Stimulated activated naive CD8-positive, alpha-beta T cell treated with anti-CD3 and anti-CD28 coated beads, Interleukin-15, amount 100 ng/mL, for 72 hours (primary cell): ENCODE measurements at regions not wholly inside any gene's neighbourhood (a gene's known extent, or its start where the extent isn't known, plus 50 kb on each side); places are given as distances from the start of the nearest gene placed in this dataset.

ENCODE experiments used
- ATAC-seq: fragments of 150-1000 bp; cut with Tn5 transposase; 2 replicates; pipeline ENCODE4 v1.10.0; 2021; ENCODE audit warnings: mild to moderate bottlenecking, moderate library complexity
- DNase-seq, 2 donors: peaks; one replicate each; pipeline ENCODE4 v3.0.0; 2021 to 2022
- H3K27ac Mint-ChIP-seq, 2 donors: one replicate each; pipeline ENCODE4 v1.8.0; 2022; ENCODE audit warnings: mild to moderate bottlenecking in 2 of 2, mixed read lengths in 2 of 2, moderate library complexity in 2 of 2
- H3K27me3 Mint-ChIP-seq: one replicate; pipeline ENCODE4 v1.8.0; 2022; ENCODE audit warnings: mixed read lengths
- H3K4me1 Mint-ChIP-seq: one replicate; pipeline ENCODE4 v1.8.0; 2022; ENCODE audit warnings: mild to moderate bottlenecking, mixed read lengths
- H3K4me3 Mint-ChIP-seq, 2 donors: one replicate each; pipeline ENCODE4 v1.8.0; 2022; ENCODE audit warnings: mild to moderate bottlenecking in 2 of 2, mixed read lengths in 2 of 2, moderate library complexity in 1 of 2
- H3K9me3 Mint-ChIP-seq, 2 donors: one replicate each; pipeline ENCODE4 v1.8.0; 2022; ENCODE audit warnings: mixed read lengths in 2 of 2

DNA sequence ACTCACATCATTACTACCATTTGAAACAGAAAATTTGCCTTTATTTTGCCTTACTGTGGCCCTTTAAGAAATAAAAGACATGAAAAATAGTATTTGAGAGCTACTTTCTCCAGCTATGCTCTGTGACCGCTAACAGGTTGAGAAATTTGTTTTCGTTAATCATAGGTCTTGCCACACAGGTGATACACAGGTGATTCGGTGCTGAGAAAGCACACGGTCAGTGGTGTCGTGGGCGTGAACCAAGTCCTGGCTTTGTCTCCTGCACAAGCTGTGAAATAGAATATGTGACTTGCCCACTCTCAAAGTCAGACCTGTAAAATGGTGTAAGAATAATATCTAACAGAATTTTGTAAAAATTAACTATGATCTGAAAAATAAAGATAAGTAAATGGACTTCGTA, 155.3 kb upstream of the SLC39A10 start:
- Mint-ChIP-seq H3K27ac (no peak overlapping the region), H3K9me3 (peaks cover under 1 to 4% of the 10 kb centered on the region in 2 donors), H3K4me1 (peaks cover 11% of the 10 kb centered on the region), H3K4me3 (no peak overlapping the region), H3K27me3 (no peaks in the 10 kb centered on the region)
- ATAC-seq (no peak), DNase-seq (no peak)

DNA sequence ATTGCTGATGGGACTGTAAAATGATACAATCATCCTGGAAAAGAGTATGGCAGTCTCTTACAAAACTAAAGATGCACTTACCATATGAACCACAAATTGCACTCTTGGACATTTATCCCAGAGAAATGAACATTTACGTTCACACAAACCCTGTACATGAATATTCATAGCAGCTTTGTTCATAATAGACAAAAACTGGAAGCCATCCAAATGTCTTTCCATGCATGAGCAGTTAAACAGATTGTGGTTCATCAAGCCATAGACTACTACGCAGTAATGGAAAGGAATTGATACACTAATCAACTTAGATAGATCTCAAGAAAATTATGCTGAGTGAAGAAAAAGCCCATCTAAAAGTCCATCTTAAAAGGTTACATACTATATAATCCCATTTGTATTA, 156.1 kb upstream of the SLC39A10 start:
- no peak overlapping the region for H3K4me3 Mint-ChIP-seq
- peaks cover 0 to 4% of the 10 kb centered on the region in 2 donors for H3K9me3 Mint-ChIP-seq
- ATAC-seq (no peak), DNase-seq (no peak)
- no peaks in the 10 kb centered on the region for H3K27me3 Mint-ChIP-seq
- no peak overlapping the region for H3K27ac Mint-ChIP-seq
- H3K4me1 Mint-ChIP-seq = peaks cover 14% of the 10 kb centered on the region

- DNase-seq (no peak), ATAC-seq (no peak)
- H3K9me3 Mint-ChIP-seq = peaks cover 0 to 4% of the 10 kb centered on the region in 2 donors
- H3K27ac Mint-ChIP-seq = no peak overlapping the region
- no peaks in the 10 kb centered on the region for H3K27me3 Mint-ChIP-seq
- no peak overlapping the region for H3K4me3 Mint-ChIP-seq
- peaks cover 23% of the 10 kb centered on the region for H3K4me1 Mint-ChIP-seq
Observed at GRCh38 chr2:195498839-195499490, 158.1 kb upstream of the SLC39A10 start.

- no peaks in the 10 kb centered on the region for H3K27me3 Mint-ChIP-seq
- ATAC-seq (peak; percentile 58), DNase-seq (peak; percentile 18 to 44)
- no peak overlapping the region for H3K4me3 Mint-ChIP-seq
- peaks cover 0 to 4% of the 10 kb centered on the region in 2 donors for H3K9me3 Mint-ChIP-seq
- H3K4me1 Mint-ChIP-seq = peaks cover 23% of the 10 kb centered on the region
- peak overlapping the region; percentile 40 to 59 for H3K27ac Mint-ChIP-seq
Observed at GRCh38 chr2:195498176-195498575, 158.8 kb upstream of the SLC39A10 start.

DNA sequence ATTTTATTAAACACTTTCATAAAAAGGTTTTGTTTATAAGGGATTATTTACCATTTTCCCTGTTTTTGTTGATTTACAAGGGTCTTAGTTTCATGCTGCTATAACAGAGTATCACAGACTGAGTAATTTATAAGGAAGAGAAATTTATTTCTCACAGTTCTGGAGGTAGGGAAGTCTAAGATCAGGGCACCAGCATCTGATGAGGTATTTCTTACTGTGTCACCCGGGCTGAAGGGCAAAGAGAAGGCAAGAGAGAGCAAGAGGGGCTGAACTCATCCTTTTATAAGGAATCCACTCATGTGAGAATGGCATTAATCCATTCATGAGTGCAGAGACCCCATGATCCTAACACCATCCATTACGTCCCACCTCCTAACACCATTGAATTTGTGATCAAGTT, 160.0 kb upstream of the SLC39A10 start:
- Mint-ChIP-seq H3K27ac (peak overlapping the region; percentile 7 to 59), H3K27me3 (no peaks in the 10 kb centered on the region), H3K4me3 (no peak overlapping the region), H3K9me3 (peaks cover 0 to 4% of the 10 kb centered on the region in 2 donors), H3K4me1 (peaks cover 23% of the 10 kb centered on the region)
- DNase-seq (no peak), ATAC-seq (no peak)

GRCh38 chr2:195495966-195496365, 161.1 kb upstream of the SLC39A10 start:
- Mint-ChIP-seq H3K27ac (no peak overlapping the region), H3K4me1 (peaks cover 23% of the 10 kb centered on the region), H3K27me3 (no peaks in the 10 kb centered on the region), H3K9me3 (peaks cover 0 to 4% of the 10 kb centered on the region in 2 donors), H3K4me3 (no peak overlapping the region)
- ATAC-seq (peak; percentile 7), DNase-seq (no peak)

- no peak overlapping the region for H3K27ac Mint-ChIP-seq
- ATAC-seq (no peak), DNase-seq (no peak)
- H3K4me1 Mint-ChIP-seq = peaks cover 18% of the 10 kb centered on the region
- no peaks in the 10 kb centered on the region for H3K27me3 Mint-ChIP-seq
- no peak overlapping the region for H3K4me3 Mint-ChIP-seq
- no peaks in the 10 kb centered on the region for H3K9me3 Mint-ChIP-seq
Observed at GRCh38 chr2:195495351-195495750, 161.7 kb upstream of the SLC39A10 start.

DNA sequence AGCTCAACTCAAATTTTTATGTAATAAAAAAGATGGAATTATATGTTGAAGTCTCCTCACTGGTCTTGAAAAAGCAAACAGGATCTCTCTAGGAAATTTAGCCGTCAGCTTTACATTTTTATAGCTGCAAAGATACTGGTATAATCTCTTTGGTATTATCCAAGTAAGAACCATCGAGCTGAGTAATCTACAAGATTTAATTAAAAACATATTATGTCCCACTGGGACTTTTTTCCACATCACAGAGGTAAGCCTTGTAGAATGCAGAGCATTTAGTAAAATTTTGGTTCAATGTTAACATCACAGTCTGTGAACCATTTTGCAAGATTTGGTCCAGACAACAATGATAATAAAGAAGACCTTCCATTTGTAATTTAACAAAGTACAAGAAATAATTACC, 162.6 kb upstream of the SLC39A10 start:
- H3K4me1 Mint-ChIP-seq = peaks cover 18% of the 10 kb centered on the region
- ATAC-seq (no peak), DNase-seq (no peak)
- H3K27ac Mint-ChIP-seq = no peak overlapping the region
- H3K9me3 Mint-ChIP-seq = no peaks in the 10 kb centered on the region
- no peak overlapping the region for H3K4me3 Mint-ChIP-seq
- H3K27me3 Mint-ChIP-seq = no peaks in the 10 kb centered on the region

GRCh38 chr2:195493416-195493815, 163.6 kb upstream of the SLC39A10 start:
- Mint-ChIP-seq H3K4me1 (peaks cover 18% of the 10 kb centered on the region), H3K27ac (no peak overlapping the region)

DNA sequence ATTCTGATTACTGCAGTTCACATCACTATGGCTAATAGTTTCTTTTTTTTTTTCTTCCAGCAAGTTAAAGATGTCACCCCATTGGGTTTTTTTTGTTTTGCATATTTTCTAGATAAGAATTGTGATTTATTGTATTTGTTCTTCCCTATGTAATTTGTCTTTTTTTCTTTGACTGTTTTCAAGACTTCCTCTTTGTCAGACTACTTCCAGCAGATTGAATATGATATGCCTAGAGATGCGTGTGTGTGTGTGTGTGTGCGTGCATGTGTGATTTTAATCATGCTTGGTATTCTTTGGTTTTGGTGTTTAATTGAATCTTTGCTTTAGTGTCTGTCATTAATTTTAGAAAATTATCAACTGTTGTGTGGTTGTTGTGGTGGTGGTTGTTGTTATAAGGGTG, 166.7 kb upstream of the SLC39A10 start:
- no peak for DNase-seq
- no peak for ATAC-seq
- Mint-ChIP-seq H3K27me3 (no peaks in the 10 kb centered on the region), H3K9me3 (no peaks in the 10 kb centered on the region), H3K4me3 (no peak overlapping the region), H3K27ac (no peak overlapping the region), H3K4me1 (peaks cover 24% of the 10 kb centered on the region)

More at GRCh38 chr2:195493416-195493815, 163.6 kb upstream of the SLC39A10 start:
- no peak for ATAC-seq
- H3K4me3 Mint-ChIP-seq = no peak overlapping the region
- no peaks in the 10 kb centered on the region for H3K27me3 Mint-ChIP-seq
- no peaks in the 10 kb centered on the region for H3K9me3 Mint-ChIP-seq
- no peak for DNase-seq

GRCh38 chr2:195489101-195489500, 167.9 kb upstream of the SLC39A10 start:
- H3K4me3 Mint-ChIP-seq = no peak overlapping the region
- H3K9me3 Mint-ChIP-seq = peaks cover 0 to 5% of the 10 kb centered on the region in 2 donors
- H3K27ac Mint-ChIP-seq = no peak overlapping the region
- ATAC-seq (no peak), DNase-seq (no peak)
- H3K27me3 Mint-ChIP-seq = no peaks in the 10 kb centered on the region
- peaks cover 26% of the 10 kb centered on the region for H3K4me1 Mint-ChIP-seq

DNA sequence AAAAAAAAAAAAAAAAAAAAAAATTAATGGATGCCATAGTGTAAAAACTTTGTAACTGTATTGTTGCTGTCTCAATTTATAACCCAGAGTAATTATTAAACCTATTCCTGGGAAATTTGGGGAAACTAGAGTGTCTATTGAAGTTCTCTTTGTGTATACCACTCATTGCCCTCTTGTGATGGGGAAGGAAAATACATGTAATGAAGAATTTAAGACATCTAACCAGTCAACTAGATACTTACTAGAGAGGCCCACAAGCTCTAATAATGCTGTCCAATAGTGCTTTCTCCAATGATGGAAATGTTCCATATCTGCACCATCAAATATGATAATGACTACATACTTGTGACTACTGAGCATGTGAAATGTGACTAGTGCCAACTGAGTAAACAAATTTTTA, 168.5 kb upstream of the SLC39A10 start:
- ATAC-seq (peak; percentile 55), DNase-seq (no peak)
- H3K9me3 Mint-ChIP-seq = peaks cover 0 to 5% of the 10 kb centered on the region in 2 donors
- H3K4me3 Mint-ChIP-seq = no peak overlapping the region
- no peak overlapping the region for H3K27ac Mint-ChIP-seq
- H3K4me1 Mint-ChIP-seq = peaks cover 26% of the 10 kb centered on the region
- no peaks in the 10 kb centered on the region for H3K27me3 Mint-ChIP-seq

- peak overlapping the region; percentile 39 to 61 for H3K4me3 Mint-ChIP-seq
- DNase-seq = peak; percentile 5 to 19
- H3K27ac Mint-ChIP-seq = peak overlapping the region in 1 of 2 donors; percentile 36
- peak; percentile 85 for ATAC-seq
- H3K4me1 Mint-ChIP-seq = peaks cover 26% of the 10 kb centered on the region
- H3K27me3 Mint-ChIP-seq = no peaks in the 10 kb centered on the region
- H3K9me3 Mint-ChIP-seq = peaks cover 0 to 10% of the 10 kb centered on the region in 2 donors
Observed at GRCh38 chr2:195486987-195487644, 169.9 kb upstream of the SLC39A10 start.

GRCh38 chr2:195486520-195486919, 170.5 kb upstream of the SLC39A10 start:
- Mint-ChIP-seq H3K27ac (no peak overlapping the region), H3K4me1 (peaks cover 26% of the 10 kb centered on the region), H3K27me3 (no peaks in the 10 kb centered on the region), H3K4me3 (peak overlapping the region in 1 of 2 donors; percentile 26), H3K9me3 (peaks cover 0 to 10% of the 10 kb centered on the region in 2 donors)
- DNase-seq (no peak), ATAC-seq (peak; percentile 78)

GRCh38 chr2:195482010-195482409, 175.0 kb upstream of the SLC39A10 start:
- Mint-ChIP-seq H3K9me3 (peaks cover 0 to 23% of the 10 kb centered on the region in 2 donors), H3K27me3 (no peaks in the 10 kb centered on the region), H3K27ac (no peak overlapping the region), H3K4me1 (peaks cover 32% of the 10 kb centered on the region), H3K4me3 (no peak overlapping the region)
- ATAC-seq (no peak), DNase-seq (no peak)

DNA sequence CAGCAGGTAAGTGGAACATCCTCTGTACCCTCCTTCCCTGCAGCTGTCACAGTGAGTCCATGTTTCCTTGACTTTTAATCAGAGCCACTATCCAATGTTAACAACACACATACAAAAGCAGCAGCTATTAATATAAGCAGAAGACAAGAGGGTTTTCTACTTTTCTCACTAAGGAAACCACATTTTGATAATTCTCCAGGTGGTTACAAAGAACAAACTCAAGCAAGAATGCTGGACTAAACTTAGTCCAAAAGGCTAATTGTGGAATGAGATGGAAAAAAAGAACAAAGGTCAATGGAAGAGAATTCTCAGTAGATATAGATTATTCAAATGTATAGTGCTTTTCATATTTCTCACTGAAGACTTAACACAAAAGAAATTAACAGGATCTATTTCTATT, 176.9 kb upstream of the SLC39A10 start:
- ATAC-seq (no peak), DNase-seq (no peak)
- Mint-ChIP-seq H3K27me3 (no peaks in the 10 kb centered on the region), H3K9me3 (peaks cover 0 to 21% of the 10 kb centered on the region in 2 donors), H3K27ac (no peak overlapping the region), H3K4me1 (peaks cover 18% of the 10 kb centered on the region), H3K4me3 (no peak overlapping the region)
